ENCODE measurements at regions not wholly inside any gene's neighbourhood (a gene's known extent, or its start where the extent isn't known, plus 50 kb on each side); places are given as distances from the start of the nearest gene placed in this dataset.

- TF ChIP-seq CTCF (conservative IDR thresholded peaks at IDR 0.05 in 1 of 2, IDR thresholded peaks at IDR 0.05 in 1 of 2; ENCODE audit: low read depth in 1 of 2, low read length in 2 of 2) (no peak), EZH2 (IDR thresholded peaks at IDR 0.05; ENCODE audit: low read length, missing control alignments) (no peak)
Measured at GRCh38 chr10:61110936-61111335, 167.0 kb upstream of the RHOBTB1 start.

Data from fibroblast of lung (primary cell).